ENCODE measurements at regions not wholly inside any gene's neighbourhood (a gene's known extent, or its start where the extent isn't known, plus 50 kb on each side); places are given as distances from the start of the nearest gene placed in this dataset.
A peak's percentile ranks its signal among the peaks of the same experiment; 100 is the strongest.
"Not testable (repeated sequence)": the region's sequence is repeated elsewhere in the genome, so short reads cannot be mapped to it uniquely, and the experiment has no call there.

DNA sequence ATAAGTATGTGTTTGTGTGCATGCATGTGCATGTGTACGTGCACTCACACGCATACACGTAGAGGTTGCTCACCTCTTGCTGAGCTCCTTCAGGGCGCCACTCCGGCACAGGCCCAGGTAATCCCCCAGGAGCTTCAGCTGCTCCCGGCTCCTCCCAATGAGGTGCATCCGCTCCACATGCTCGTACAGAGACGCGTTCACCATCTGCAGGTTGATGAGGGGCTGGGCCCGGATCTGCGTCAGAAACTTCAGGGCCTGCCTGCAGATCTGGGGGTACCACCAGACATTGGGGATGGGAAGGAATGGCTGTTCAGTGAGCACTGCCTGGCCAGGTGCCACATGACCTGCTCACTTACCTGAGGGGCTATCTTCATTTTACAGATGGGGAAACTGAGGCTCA is 127.0 kb downstream of the LRRC37A3 start:
- H3K27me3 ChIP-seq (ENCODE audit: insufficient read depth in 3 of 3, low read length in 2 of 3); H3K27ac ChIP-seq; ATAC-seq; DNase-seq; intact Hi-C loops (cut with DNase I); H3K4me3 ChIP-seq; H3K9me3 ChIP-seq: not testable (repeated sequence)
- H3K4me1 ChIP-seq, result peaks cover 10% of the 10 kb centered on the region
- 88 to 94% (median 89%) methylated on average over 9 to 12 of the region's 12 CpGs for WGBS, 3 donors
- H3K36me3 ChIP-seq (ENCODE audit: insufficient read depth in 1 of 2, low read depth in 1 of 2), result peaks cover 0 to 14% of the 10 kb centered on the region in 2 donors

DNA sequence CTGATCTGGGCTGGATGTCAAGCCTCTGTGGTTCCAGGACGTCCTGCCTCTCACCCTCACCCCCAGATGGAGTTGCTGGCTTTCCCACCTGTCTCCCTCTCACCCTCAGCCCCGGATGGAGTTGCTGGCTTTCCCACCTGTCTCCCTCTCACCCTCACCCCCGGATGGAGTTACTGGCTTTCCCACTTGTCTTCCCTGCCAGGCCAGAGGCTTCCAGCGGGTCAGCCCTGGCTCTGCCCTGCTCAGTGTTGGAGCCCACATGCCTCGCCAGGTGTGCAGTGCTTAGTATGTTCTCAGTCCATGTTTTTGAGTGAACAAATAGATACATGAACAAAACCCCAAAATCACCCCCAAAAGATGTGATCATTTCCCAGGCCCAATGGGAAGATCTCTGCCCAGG is 127.6 kb downstream of the LRRC37A3 start:
- H3K27ac ChIP-seq; H3K4me3 ChIP-seq; intact Hi-C loops (cut with DNase I); ATAC-seq; DNase-seq; H3K27me3 ChIP-seq (ENCODE audit: insufficient read depth in 3 of 3, low read length in 2 of 3); H3K9me3 ChIP-seq: not testable (repeated sequence)
- H3K36me3 ChIP-seq (ENCODE audit: insufficient read depth in 1 of 2, low read depth in 1 of 2), result peaks cover 0 to 16% of the 10 kb centered on the region in 2 donors
- WGBS, 3 donors, result 56 to 76% (median 61%) methylated on average over 4 to 5 of the region's 5 CpGs
- H3K4me1 ChIP-seq, result peaks cover 15% of the 10 kb centered on the region

DNA sequence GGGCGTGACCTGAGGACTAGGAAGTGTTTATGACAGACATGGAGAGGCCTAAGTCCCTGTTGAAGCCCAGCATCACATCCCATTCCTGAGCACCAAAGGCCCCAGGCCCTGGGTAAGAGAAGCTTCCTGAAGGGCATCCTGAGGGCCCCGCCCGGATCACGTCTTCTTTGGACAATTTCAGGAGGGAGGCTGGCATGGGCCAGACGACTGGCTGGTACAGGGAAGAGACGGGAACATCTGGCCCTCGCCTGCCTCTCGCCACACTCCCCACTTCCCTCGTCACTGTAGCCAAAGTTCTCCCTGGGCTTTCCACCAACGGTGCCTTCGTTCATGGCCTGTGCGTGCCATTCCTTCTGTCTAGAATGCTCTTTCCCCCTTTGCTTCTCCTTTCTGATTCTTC is 128.1 kb downstream of the LRRC37A3 start:
- H3K9me3 ChIP-seq; ATAC-seq; DNase-seq; intact Hi-C loops (cut with DNase I); H3K4me3 ChIP-seq; H3K27ac ChIP-seq; H3K27me3 ChIP-seq (ENCODE audit: insufficient read depth in 3 of 3, low read length in 2 of 3): not testable (repeated sequence)
- WGBS, 3 donors, result 87 to 90% (median 89%) methylated on average over 9 to 12 of the region's 12 CpGs
- H3K36me3 ChIP-seq (ENCODE audit: insufficient read depth in 1 of 2, low read depth in 1 of 2), result peaks cover 0 to 21% of the 10 kb centered on the region in 2 donors
- H3K4me1 ChIP-seq, result peaks cover 15% of the 10 kb centered on the region

DNA sequence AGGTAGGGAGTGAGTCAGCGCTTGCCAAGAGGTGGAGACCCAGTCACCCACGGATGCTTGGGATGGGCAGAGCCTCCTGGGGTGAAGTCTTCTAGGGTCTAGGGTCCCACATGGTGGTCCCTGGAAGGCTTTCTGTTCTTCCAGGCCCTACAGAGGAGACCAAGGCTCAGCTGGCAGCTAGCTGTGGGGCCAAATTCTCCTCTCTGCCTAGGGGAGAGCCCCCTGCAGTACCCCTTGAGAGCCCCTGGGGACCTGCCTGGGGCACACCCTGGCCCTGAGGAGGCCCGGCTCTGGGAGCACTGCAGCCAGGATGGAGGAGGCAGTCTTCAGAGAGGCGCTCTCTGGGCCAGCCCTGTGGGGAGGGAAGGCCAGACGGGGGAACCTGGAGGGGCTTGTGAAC is 128.6 kb upstream of the SMURF2 start:
- Histone ChIP-seq H3K36me3 (ENCODE audit: insufficient read depth in 1 of 2, low read depth in 1 of 2) (peaks cover 0 to 25% of the 10 kb centered on the region in 2 donors), H3K4me1 (peaks cover 15% of the 10 kb centered on the region)
- H3K4me3 ChIP-seq; H3K27ac ChIP-seq; H3K27me3 ChIP-seq (ENCODE audit: insufficient read depth in 3 of 3, low read length in 2 of 3); intact Hi-C loops (cut with DNase I); ATAC-seq; DNase-seq; H3K9me3 ChIP-seq: not testable (repeated sequence)
- WGBS, 3 donors, result 85 to 92% (median 89%) methylated on average over 5 of the region's 5 CpGs

DNA sequence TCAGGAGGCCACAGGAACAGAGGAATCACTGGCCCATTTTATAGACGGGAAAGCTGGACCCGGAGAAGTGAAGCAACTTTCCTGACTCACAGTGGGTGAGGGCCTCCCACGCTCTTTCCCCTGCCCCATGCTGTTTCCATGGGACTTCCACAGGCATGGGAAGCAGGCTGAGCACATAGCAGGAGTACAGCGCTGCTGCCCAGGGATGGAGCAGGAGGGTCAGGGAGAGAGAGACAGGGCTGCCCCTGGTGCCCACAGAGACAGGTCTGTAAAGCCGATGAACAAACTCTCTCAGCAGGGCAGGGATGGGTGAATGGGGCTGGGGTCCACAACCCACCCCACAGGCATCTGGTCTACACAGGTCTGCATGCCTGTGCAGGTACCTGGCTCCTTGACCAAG is 128.1 kb upstream of the SMURF2 start:
- H3K4me3 ChIP-seq; H3K27me3 ChIP-seq (ENCODE audit: insufficient read depth in 3 of 3, low read length in 2 of 3); H3K27ac ChIP-seq; DNase-seq; ATAC-seq; intact Hi-C loops (cut with DNase I); H3K9me3 ChIP-seq: not testable (repeated sequence)
- Histone ChIP-seq H3K36me3 (ENCODE audit: insufficient read depth in 1 of 2, low read depth in 1 of 2) (peaks cover 0 to 29% of the 10 kb centered on the region in 2 donors), H3K4me1 (peaks cover 15% of the 10 kb centered on the region)
- 91 to 100% (median 91%) methylated on average over 3 to 5 of the region's 5 CpGs for WGBS, 3 donors

DNA sequence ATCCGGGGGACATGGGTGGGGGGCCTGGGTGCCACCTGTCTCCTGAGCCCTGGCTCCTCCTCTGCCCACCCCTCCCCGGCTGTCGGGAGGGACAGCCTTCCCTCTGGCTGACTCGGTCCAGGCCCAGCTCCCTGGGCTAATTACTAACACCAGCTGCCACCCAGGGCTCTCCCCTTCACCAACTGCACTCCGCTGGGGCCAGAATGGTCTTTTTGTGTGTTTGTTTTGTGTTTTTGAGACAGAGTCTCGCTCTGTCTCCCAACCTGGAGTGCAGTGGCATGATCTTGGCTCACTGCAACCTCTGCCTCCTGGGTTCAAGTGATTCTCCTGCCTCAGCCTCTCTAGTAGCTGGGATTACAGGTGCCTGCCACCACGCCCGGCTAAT is 126.9 kb upstream of the SMURF2 start:
- H3K27ac ChIP-seq, result not testable (repeated sequence)

DNA sequence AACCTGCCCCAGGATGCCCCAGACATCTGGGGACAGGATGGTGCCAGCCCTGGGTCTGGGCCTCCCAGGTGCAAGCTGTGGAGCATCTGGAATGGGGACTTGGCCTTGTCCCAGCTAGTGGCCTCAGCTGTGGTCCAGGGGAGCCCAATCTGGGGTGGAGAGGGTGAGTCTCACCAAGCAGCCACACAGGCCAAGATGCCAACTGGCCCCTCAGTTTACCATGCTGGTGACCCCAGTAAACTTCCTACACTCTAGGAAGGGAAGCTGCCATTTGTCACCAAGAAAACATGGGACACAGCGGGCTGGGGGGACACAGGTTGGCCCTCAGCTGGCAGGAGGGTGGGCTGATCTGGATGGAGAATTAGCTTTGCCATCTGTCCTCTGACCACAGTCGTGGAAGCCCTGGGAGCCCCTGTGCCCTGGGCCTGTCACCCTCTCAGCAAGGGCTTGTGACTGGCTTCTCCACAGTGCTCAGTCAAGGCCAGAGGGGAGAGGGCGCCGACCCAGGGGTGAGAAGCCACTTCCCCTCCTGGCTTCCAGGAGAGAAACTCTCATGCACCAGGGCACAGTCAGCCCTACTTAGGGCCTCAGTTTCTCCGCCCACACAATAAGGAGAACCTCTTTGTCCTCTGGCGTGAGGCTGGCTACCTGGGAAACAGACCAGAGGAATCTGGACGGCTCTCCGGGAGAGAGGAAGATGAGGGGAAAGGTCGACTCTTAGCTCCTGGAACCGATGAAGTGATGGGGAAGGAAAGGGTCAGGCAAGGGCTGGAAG is 126.4 kb upstream of the SMURF2 start:
- TF ChIP-seq, protein P1, sequence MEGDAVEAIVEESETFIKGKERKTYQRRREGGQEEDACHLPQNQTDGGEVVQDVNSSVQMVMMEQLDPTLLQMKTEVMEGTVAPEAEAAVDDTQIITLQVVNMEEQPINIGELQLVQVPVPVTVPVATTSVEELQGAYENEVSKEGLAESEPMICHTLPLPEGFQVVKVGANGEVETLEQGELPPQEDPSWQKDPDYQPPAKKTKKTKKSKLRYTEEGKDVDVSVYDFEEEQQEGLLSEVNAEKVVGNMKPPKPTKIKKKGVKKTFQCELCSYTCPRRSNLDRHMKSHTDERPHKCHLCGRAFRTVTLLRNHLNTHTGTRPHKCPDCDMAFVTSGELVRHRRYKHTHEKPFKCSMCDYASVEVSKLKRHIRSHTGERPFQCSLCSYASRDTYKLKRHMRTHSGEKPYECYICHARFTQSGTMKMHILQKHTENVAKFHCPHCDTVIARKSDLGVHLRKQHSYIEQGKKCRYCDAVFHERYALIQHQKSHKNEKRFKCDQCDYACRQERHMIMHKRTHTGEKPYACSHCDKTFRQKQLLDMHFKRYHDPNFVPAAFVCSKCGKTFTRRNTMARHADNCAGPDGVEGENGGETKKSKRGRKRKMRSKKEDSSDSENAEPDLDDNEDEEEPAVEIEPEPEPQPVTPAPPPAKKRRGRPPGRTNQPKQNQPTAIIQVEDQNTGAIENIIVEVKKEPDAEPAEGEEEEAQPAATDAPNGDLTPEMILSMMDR (IDR thresholded peaks at IDR 0.05), result no peak
- WGBS, 3 donors, result 66 to 70% (median 67%) methylated on average over 10 of the region's 10 CpGs
- peak overlapping the region; percentile 27 for H3K27ac ChIP-seq
- no peak overlapping the region for H3K4me3 ChIP-seq
- H3K27me3 ChIP-seq (ENCODE audit: insufficient read depth in 3 of 3, low read length in 2 of 3), result no peaks in the 10 kb centered on the region
- peaks cover 0 to 44% of the 10 kb centered on the region in 2 donors for H3K36me3 ChIP-seq (ENCODE audit: insufficient read depth in 1 of 2, low read depth in 1 of 2)
- H3K9me3 ChIP-seq, result no peaks in the 10 kb centered on the region
- H3K4me1 ChIP-seq, result peaks cover 15% of the 10 kb centered on the region
- intact Hi-C loops (cut with DNase I), result no loop called here
- DNase-seq (no peak), ATAC-seq (peak in 1 of 4 donors; percentile 10)

More for the DNA sequence above, 126.9 kb upstream of the SMURF2 start:
- peaks cover 0 to 40% of the 10 kb centered on the region in 2 donors for H3K36me3 ChIP-seq (ENCODE audit: insufficient read depth in 1 of 2, low read depth in 1 of 2)
- H3K27me3 ChIP-seq (ENCODE audit: insufficient read depth in 3 of 3, low read length in 2 of 3); ATAC-seq; H3K4me3 ChIP-seq; H3K9me3 ChIP-seq; DNase-seq; intact Hi-C loops (cut with DNase I): not testable (repeated sequence)
- peaks cover 15% of the 10 kb centered on the region for H3K4me1 ChIP-seq
- 71 to 78% (median 75%) methylated on average over 6 to 8 of the region's 8 CpGs for WGBS, 3 donors
